Lung (tissue), 11 donors: ENCODE measurements at regions not wholly inside any gene's neighbourhood (a gene's known extent, or its start where the extent isn't known, plus 50 kb on each side); places are given as distances from the start of the nearest gene placed in this dataset.

Experiments used
- ATAC-seq: fragments of 200-7000 bp; cut with Tn5 transposase; one replicate; pipeline ENCODE4 v1.9.1; 2020; ENCODE audit warnings: moderate number of reproducible peaks; ENCODE audit not compliant: insufficient read depth, low FRiP score
- DNase-seq, 3 donors: peaks; one replicate each; pipeline ENCODE4 v3.0.0-alpha.2; 2013 to 2017
- H3K27ac ChIP-seq, 2 donors: one replicate each; pipeline ENCODE4 v1.5.1; 2013; ENCODE audit warnings: mild to moderate bottlenecking in 2 of 2, moderate library complexity in 2 of 2, control low read depth in 1 of 2, inconsistent platforms in 1 of 2, low read depth in 1 of 2, low read length in 1 of 2
- H3K27me3 ChIP-seq, 3 donors: one replicate each; pipeline ENCODE4 v1.5.1; 2013; ENCODE audit warnings: low read length in 2 of 3; ENCODE audit not compliant: control insufficient read depth in 3 of 3, insufficient read depth in 3 of 3
- H3K36me3 ChIP-seq, 4 donors: one replicate each; pipeline ENCODE4 v1.5.1; 2013; ENCODE audit warnings: low read length in 4 of 4, mild to moderate bottlenecking in 1 of 4, moderate library complexity in 1 of 4; ENCODE audit not compliant: control insufficient read depth in 4 of 4, insufficient read depth in 4 of 4
- H3K4me1 ChIP-seq, 5 donors: one replicate each; pipeline ENCODE4 v1.5.1; 2013; ENCODE audit warnings: low read length in 5 of 5, mild to moderate bottlenecking in 2 of 5, moderate library complexity in 1 of 5; ENCODE audit not compliant: control insufficient read depth in 5 of 5, insufficient read depth in 5 of 5
- H3K4me3 ChIP-seq: one replicate; pipeline ENCODE4 v1.5.1; 2013; ENCODE audit warnings: mild to moderate bottlenecking, control low read depth, moderate library complexity
- H3K9ac ChIP-seq, 2 donors: one replicate each; pipeline ENCODE4 v1.5.1; 2013; ENCODE audit warnings: low read length in 2 of 2, control low read depth in 1 of 2; ENCODE audit not compliant: insufficient read depth in 1 of 2
- H3K9me3 ChIP-seq, 4 donors: one replicate each; pipeline ENCODE4 v1.5.1; 2013; ENCODE audit warnings: low read length in 3 of 4, mild to moderate bottlenecking in 1 of 4, moderate library complexity in 1 of 4; ENCODE audit not compliant: control insufficient read depth in 4 of 4, insufficient read depth in 3 of 4
- WGBS, 2 donors: extraction: QIAGEN DNeasy Blood & Tissue Kit; methylation state at CpG; one replicate each; pipeline ENCODE4 v1.1.7; 2013; 5-methylcytosine and 5-hydroxymethylcytosine counted together
- TF ChIP-seq, protein P1 (sequence below): IDR thresholded peaks from 2 replicates; pipeline ENCODE4 v1.5.1; 2012; ENCODE audit warnings: mild to moderate bottlenecking; ENCODE audit errors: control extremely low read depth, extremely low read depth
- donor health status: control.
- donor health status: control.
- donor health status: Bipolar disorder and iron deficiency.
- donor health status: healthy.
- donor health status: DM: yes; HTN: yes; CAD: no.

DNA sequence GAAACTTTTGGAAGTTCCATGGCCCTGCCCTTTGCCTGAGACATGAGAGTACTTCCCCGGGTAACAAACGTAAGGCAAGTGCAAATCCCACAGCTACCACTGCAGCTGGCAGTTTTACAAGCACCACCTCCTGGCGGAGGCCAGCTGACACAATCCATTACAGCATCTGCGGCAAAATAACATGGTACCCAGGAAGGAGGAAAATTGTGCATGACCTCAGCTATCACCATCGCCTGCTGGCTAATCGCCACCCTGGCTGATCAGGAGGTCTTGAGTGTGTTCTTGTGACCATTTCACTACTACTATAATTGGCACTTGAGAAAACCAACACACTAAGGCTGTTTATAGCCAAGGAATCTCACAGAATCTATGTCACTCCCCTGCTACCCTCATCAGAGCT lies 71.7 kb upstream of the SERPINE2 start:
- WGBS, 2 donors: 79 to 84% methylated on average over 6 of the region's 6 CpGs
- Histone ChIP-seq H3K9ac (no peak overlapping the region), H3K36me3 (no peaks in the 10 kb centered on the region), H3K4me1 (no peaks in the 10 kb centered on the region), H3K27ac (no peak overlapping the region), H3K4me3 (no peak overlapping the region), H3K27me3 (no peaks in the 10 kb centered on the region), H3K9me3 (peaks cover 0 to 7% (median 0%) of the 10 kb centered on the region in 4 donors)
- DNase-seq (no peak), ATAC-seq (no peak)
- TF ChIP-seq, protein P1, sequence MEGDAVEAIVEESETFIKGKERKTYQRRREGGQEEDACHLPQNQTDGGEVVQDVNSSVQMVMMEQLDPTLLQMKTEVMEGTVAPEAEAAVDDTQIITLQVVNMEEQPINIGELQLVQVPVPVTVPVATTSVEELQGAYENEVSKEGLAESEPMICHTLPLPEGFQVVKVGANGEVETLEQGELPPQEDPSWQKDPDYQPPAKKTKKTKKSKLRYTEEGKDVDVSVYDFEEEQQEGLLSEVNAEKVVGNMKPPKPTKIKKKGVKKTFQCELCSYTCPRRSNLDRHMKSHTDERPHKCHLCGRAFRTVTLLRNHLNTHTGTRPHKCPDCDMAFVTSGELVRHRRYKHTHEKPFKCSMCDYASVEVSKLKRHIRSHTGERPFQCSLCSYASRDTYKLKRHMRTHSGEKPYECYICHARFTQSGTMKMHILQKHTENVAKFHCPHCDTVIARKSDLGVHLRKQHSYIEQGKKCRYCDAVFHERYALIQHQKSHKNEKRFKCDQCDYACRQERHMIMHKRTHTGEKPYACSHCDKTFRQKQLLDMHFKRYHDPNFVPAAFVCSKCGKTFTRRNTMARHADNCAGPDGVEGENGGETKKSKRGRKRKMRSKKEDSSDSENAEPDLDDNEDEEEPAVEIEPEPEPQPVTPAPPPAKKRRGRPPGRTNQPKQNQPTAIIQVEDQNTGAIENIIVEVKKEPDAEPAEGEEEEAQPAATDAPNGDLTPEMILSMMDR: no peak

DNA sequence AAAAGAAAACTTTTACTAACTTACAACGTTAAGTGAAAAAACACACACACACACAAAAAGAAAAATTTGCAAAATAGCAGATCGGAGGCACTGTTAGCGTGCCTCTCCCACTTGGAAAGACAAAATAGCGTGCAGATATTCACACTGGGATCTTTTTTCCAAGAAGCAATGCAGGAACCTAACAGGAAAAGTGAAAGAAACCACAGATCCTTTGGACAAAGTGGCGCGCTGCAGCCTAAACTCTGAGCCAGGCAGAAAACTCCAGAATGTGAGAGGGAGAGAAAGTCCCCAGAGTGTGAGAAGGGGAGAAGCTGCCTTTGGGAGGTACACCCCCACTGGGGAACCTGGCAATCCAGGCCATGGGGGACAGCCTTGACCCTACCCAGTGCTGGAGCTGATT lies 70.7 kb upstream of the SERPINE2 start:
- H3K36me3 ChIP-seq: no peaks in the 10 kb centered on the region
- TF ChIP-seq, protein P1: no peak
- H3K4me1 ChIP-seq: no peaks in the 10 kb centered on the region
- no peak overlapping the region for H3K4me3 ChIP-seq
- ATAC-seq (no peak), DNase-seq (no peak)
- no peak overlapping the region for H3K27ac ChIP-seq
- peaks cover 0 to 7% (median 0%) of the 10 kb centered on the region in 4 donors for H3K9me3 ChIP-seq
- H3K9ac ChIP-seq: no peak overlapping the region
- 86 to 88% methylated on average over 6 of the region's 6 CpGs for WGBS, 2 donors
- H3K27me3 ChIP-seq: no peaks in the 10 kb centered on the region

DNA sequence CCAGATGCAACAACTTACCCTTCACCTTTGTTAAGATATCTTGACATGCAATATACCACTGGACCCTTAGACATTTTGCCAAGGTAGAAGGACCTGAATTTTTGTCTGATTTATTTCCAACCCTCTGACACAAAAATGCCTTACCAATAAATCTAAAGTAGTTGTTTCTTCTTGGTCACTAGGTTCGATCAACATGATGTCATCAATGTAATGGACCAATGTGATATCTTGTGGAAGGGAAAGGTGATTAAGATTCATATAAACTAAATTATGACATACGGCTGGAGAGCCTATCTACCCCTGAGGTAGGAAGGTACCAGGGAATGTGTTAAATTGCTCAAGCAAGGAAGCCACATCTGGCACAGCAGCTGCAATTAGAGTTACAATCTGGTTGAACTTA lies 67.7 kb upstream of the SERPINE2 start:
- no peaks in the 10 kb centered on the region for H3K36me3 ChIP-seq
- H3K27me3 ChIP-seq: no peaks in the 10 kb centered on the region
- no peak overlapping the region for H3K9ac ChIP-seq
- no peak overlapping the region for H3K4me3 ChIP-seq
- peaks cover 0 to 27% (median 0%) of the 10 kb centered on the region in 5 donors for H3K4me1 ChIP-seq
- WGBS, 2 donors: 94 to 95% methylated on average over 2 of the region's 2 CpGs
- H3K27ac ChIP-seq: no peak overlapping the region
- ATAC-seq (no peak), DNase-seq (no peak)
- H3K9me3 ChIP-seq: peaks cover 0 to 4% (median 0%) of the 10 kb centered on the region in 4 donors
- TF ChIP-seq, protein P1: no peak
